Activated T-cell treated with anti-CD3 and anti-CD28 coated beads for 48 hours (primary cell): ENCODE measurements at regions not wholly inside any gene's neighbourhood (a gene's known extent, or its start where the extent isn't known, plus 50 kb on each side); places are given as distances from the start of the nearest gene placed in this dataset.
A peak's percentile ranks its signal among the peaks of the same experiment; 100 is the strongest.
"Not testable (repeated sequence)": the region's sequence is repeated elsewhere in the genome, so short reads cannot be mapped to it uniquely, and the experiment has no call there.

Experiments
- DNase-seq: peaks from one replicate; pipeline ENCODE4 v3.0.0-alpha.2; 2020; ENCODE audit warnings: low read depth

- DNase-seq, result not testable (repeated sequence)
Observed at GRCh38 chr2:87514034-87514433, 233.9 kb upstream of the PLGLB2 start.

- DNase-seq, result not testable (repeated sequence)
Observed at GRCh38 chr2:87514515-87514914, 233.4 kb upstream of the PLGLB2 start.

GRCh38 chr2:87515226-87515625, 232.7 kb upstream of the PLGLB2 start:
- DNase-seq, result not testable (repeated sequence)

GRCh38 chr2:87515875-87516274, 232.0 kb upstream of the PLGLB2 start:
- DNase-seq, result not testable (repeated sequence)

- not testable (repeated sequence) for DNase-seq
Observed at GRCh38 chr2:87516369-87516967, 231.4 kb upstream of the PLGLB2 start.

GRCh38 chr2:87517438-87517837, 230.4 kb upstream of the PLGLB2 start:
- DNase-seq, result not testable (repeated sequence)

GRCh38 chr2:87518066-87518465, 229.8 kb upstream of the PLGLB2 start:
- DNase-seq, result not testable (repeated sequence)

GRCh38 chr2:87518547-87518946, 229.3 kb upstream of the PLGLB2 start:
- DNase-seq, result not testable (repeated sequence)

GRCh38 chr2:87519158-87520011, 228.5 kb upstream of the PLGLB2 start:
- not testable (repeated sequence) for DNase-seq

- peak; percentile 49 for DNase-seq
Observed at GRCh38 chr2:87521057-87521456, 226.8 kb upstream of the PLGLB2 start.

GRCh38 chr2:87521489-87521888, 226.4 kb upstream of the PLGLB2 start:
- not testable (repeated sequence) for DNase-seq

GRCh38 chr2:87524619-87525188, 223.2 kb upstream of the PLGLB2 start:
- not testable (repeated sequence) for DNase-seq

- DNase-seq, result not testable (repeated sequence)
Observed at GRCh38 chr2:87525497-87525991, 222.3 kb upstream of the PLGLB2 start.

GRCh38 chr2:87526258-87526657, 221.6 kb upstream of the PLGLB2 start:
- not testable (repeated sequence) for DNase-seq

GRCh38 chr2:87531968-87532715, 215.7 kb upstream of the PLGLB2 start:
- not testable (repeated sequence) for DNase-seq

GRCh38 chr2:87533390-87534272, 214.3 kb upstream of the PLGLB2 start:
- not testable (repeated sequence) for DNase-seq

- not testable (repeated sequence) for DNase-seq
Observed at GRCh38 chr2:87534273-87534889, 213.5 kb upstream of the PLGLB2 start.

- DNase-seq, result not testable (repeated sequence)
Observed at GRCh38 chr2:87536427-87536826, 211.5 kb upstream of the PLGLB2 start.

GRCh38 chr2:87537251-87537671, 210.6 kb upstream of the PLGLB2 start:
- not testable (repeated sequence) for DNase-seq

GRCh38 chr2:87538268-87538667, 209.6 kb upstream of the PLGLB2 start:
- not testable (repeated sequence) for DNase-seq
